HL-60 (cell line): ENCODE measurements at regions not wholly inside any gene's neighbourhood (a gene's known extent, or its start where the extent isn't known, plus 50 kb on each side); places are given as distances from the start of the nearest gene placed in this dataset.

ENCODE experiments used
- POLR2AphosphoS5 ChIP-seq: IDR thresholded peaks from 2 replicates; pipeline ENCODE4 v1.6.1; 2012; ENCODE audit warnings: low read depth
- TF ChIP-seq, protein P1 (sequence below): IDR thresholded peaks from one replicate; pipeline ENCODE4 v1.5.1; 2011; ENCODE audit warnings: low read length, control low read depth, inconsistent platforms; ENCODE audit not compliant: insufficient read depth

DNA sequence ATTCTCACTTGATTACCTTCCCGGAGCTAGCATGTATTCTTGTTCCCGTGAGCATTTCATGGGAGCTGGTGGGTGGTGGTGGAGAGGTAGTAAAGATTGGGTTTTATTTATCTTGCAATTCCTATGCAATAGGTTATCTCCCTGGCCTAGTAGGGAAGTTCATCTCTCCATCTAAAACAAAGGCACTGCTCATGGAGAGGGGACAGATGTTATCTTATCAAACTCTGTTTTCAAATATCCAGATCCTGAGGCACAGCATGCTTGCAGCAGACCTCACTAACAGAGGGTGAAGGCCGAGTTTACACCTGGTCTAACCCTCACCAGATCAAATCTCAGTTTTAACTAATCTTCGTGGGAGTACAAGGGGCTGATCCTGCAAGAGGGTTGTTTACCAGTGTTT lies 98.9 kb downstream of the CYRIA start:
- TF ChIP-seq, protein P1, sequence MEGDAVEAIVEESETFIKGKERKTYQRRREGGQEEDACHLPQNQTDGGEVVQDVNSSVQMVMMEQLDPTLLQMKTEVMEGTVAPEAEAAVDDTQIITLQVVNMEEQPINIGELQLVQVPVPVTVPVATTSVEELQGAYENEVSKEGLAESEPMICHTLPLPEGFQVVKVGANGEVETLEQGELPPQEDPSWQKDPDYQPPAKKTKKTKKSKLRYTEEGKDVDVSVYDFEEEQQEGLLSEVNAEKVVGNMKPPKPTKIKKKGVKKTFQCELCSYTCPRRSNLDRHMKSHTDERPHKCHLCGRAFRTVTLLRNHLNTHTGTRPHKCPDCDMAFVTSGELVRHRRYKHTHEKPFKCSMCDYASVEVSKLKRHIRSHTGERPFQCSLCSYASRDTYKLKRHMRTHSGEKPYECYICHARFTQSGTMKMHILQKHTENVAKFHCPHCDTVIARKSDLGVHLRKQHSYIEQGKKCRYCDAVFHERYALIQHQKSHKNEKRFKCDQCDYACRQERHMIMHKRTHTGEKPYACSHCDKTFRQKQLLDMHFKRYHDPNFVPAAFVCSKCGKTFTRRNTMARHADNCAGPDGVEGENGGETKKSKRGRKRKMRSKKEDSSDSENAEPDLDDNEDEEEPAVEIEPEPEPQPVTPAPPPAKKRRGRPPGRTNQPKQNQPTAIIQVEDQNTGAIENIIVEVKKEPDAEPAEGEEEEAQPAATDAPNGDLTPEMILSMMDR = no peak
- TF ChIP-seq POLR2AphosphoS5 = no peak
